Lower leg skin (tissue), 4 donors: ENCODE measurements at regions not wholly inside any gene's neighbourhood (a gene's known extent, or its start where the extent isn't known, plus 50 kb on each side); places are given as distances from the start of the nearest gene placed in this dataset.
A peak's percentile ranks its signal among the peaks of the same experiment; 100 is the strongest.

Experiments
- DNase-seq, 2 donors: peaks; one replicate each; pipeline ENCODE4 v3.0.0-alpha.2; 2019; ENCODE audit warnings: low spot score in 2 of 2
- H3K4me3 ChIP-seq: fragments of 200-600 bp; sonication (generic); 2 replicates; pipeline ENCODE4 v1.5.1; 2017; ENCODE audit warnings: mild to moderate bottlenecking, low read depth; ENCODE audit not compliant: poor library complexity, severe bottlenecking
- POLR2A ChIP-seq, 2 donors: fragments of 450-650 bp; IDR thresholded peaks; one replicate each; pipeline ENCODE4 v1.6.1; 2016 to 2017; ENCODE audit warnings: antibody characterized with exemption in 2 of 2, mild to moderate bottlenecking in 1 of 2, moderate library complexity in 1 of 2
- WGBS, 2 donors: methylation state at CpG; one replicate each; pipeline ENCODE4 v1.1.5; 2018; 5-methylcytosine and 5-hydroxymethylcytosine counted together
- intact Hi-C: fragments of 100-400 bp; cut with DNase I; formaldehyde crosslinking; loops from one replicate; pipeline ENCODE4 v1.15.0; 2023; ENCODE audit warnings: low total_unique reads
- TF ChIP-seq, protein P1 (sequence below), 3 donors: fragments of 450-650 bp; IDR thresholded peaks; one replicate each; pipeline ENCODE4 v1.5.1; 2016; ENCODE audit warnings: antibody characterized with exemption in 3 of 3, mild to moderate bottlenecking in 3 of 3, moderate library complexity in 2 of 3

DNA sequence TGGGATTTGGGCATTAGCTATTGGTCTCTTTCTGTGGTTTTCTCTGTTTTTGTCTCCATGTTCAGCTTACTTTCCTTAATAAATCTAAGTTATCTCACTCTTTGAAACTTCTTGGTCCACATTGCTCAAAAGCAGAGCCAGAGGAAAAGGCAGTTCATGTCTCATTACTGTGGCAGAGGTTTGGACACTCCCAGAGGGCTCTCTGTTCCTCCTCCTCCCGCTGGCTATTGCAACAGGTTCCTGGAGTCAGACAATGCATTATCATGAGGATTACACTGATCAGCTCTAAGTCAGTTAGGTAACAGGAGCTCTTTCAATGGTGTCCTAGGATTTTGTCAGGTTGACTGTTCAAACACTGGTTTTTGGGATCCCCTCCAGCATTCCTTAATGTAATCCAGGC is 298.8 kb downstream of the NDFIP2 start:
- no peak overlapping the region for H3K4me3 ChIP-seq
- WGBS, 2 donors: 18 to 32% methylated on average over 1 of the region's 1 CpG
- intact Hi-C loops: no loop called here
- DNase-seq: peak in 1 of 2 donors; percentile 59
- TF ChIP-seq POLR2A (IDR thresholded peaks at IDR 0.05): no peak
- TF ChIP-seq, protein P1, sequence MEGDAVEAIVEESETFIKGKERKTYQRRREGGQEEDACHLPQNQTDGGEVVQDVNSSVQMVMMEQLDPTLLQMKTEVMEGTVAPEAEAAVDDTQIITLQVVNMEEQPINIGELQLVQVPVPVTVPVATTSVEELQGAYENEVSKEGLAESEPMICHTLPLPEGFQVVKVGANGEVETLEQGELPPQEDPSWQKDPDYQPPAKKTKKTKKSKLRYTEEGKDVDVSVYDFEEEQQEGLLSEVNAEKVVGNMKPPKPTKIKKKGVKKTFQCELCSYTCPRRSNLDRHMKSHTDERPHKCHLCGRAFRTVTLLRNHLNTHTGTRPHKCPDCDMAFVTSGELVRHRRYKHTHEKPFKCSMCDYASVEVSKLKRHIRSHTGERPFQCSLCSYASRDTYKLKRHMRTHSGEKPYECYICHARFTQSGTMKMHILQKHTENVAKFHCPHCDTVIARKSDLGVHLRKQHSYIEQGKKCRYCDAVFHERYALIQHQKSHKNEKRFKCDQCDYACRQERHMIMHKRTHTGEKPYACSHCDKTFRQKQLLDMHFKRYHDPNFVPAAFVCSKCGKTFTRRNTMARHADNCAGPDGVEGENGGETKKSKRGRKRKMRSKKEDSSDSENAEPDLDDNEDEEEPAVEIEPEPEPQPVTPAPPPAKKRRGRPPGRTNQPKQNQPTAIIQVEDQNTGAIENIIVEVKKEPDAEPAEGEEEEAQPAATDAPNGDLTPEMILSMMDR (IDR thresholded peaks at IDR 0.05): no peak

DNA sequence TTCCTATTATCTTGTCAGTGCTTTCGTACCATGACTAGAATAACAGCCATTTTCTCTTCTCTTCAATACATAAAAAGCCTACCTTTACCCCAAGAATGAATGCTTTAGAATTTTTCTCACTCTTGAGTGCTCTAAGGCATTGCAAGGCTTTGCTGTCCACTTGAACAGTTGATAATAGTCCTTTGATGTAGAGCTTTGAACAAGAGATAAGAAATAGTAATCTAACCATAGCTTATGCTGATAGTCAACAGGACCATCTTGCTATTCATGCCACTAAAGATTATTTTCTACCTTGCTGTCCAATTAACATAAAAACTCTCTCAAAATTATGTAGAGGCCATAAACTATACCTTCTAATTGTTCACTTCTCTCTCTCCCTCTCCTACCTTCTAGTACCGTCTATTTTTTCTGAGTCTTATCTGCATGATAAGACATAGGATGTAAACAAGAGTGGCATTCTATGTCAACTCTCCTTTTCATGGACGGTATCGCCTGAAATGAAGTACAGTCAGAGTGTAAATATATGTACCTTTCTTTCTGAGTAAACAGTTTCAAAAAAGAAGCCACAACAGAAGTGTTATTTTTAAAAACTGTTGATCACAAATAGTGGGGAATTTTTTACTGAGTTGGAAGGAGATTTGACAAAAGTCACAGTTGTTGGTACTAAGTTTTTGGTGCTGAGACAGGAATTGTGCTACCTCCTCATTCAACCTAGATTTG is 297.9 kb downstream of the NDFIP2 start:
- no peak overlapping the region for H3K4me3 ChIP-seq
- no peak for DNase-seq
- intact Hi-C loops: no loop called here
- TF ChIP-seq, protein P1 (IDR thresholded peaks at IDR 0.05): no peak
- TF ChIP-seq POLR2A (IDR thresholded peaks at IDR 0.05): no peak
- 91 to 94% methylated on average over 4 of the region's 4 CpGs for WGBS, 2 donors

DNA sequence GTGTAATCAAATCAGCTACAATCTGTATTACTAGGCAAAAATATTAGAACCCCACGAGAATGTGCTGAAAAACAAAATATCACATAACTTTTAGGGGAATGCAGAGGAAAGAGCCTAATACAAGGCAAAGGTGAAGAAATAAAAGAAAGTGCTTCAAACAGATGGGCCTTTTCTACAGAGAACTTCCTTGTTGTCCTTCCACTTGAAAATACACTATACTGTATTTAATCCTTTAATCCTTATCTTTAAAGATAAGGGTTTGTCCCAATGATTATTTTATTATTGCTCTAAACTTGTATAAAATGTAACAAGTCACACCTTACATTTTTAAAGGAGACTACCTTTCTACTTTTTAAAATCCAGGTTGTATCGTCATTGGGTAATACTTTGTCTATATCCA is 296.5 kb downstream of the NDFIP2 start:
- no peak for DNase-seq
- intact Hi-C loops: no loop called here
- 89 to 94% methylated on average over 2 of the region's 2 CpGs for WGBS, 2 donors
- H3K4me3 ChIP-seq: no peak overlapping the region
- TF ChIP-seq, protein P1 (IDR thresholded peaks at IDR 0.05): no peak
- no peak for TF ChIP-seq POLR2A (IDR thresholded peaks at IDR 0.05)

DNA sequence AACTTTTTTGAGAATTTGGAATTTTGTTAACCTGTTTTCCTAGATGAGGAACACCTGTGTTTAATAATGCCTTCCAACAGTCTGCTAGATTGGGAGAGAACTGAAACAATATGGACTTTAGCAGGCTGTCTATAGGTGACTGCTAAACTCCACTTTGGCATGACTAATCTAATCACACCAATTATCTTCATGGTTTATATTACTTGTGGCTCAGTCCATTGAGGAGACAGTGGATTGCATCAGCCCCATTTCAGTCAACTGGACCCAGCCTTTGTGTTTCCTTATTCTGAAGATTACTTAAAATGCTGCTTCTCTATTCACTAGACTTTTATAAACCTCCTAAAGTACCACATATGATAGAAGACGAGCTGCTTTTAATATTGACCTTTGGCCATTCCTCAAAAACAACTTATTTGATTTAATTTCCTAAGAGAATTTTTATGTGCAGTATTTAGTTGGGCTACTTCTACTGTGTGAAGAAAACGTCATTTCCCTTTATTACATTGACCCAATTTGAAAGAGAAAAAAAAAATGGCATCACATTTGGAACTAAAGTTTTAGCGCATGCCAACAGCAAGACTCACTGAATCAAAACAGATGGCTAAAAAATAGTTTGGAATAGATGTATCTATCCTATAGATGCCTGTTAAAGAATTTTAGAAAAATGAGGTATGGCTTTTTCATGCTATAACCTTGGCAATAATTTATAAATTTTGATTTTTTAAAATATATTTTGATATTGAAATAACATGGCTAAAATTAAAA is 295.8 kb downstream of the NDFIP2 start:
- WGBS, 2 donors: 72 to 75% methylated on average over 3 of the region's 3 CpGs
- TF ChIP-seq, protein P1 (IDR thresholded peaks at IDR 0.05): no peak
- no peak for TF ChIP-seq POLR2A (IDR thresholded peaks at IDR 0.05)
- intact Hi-C loops: no loop called here
- no peak overlapping the region for H3K4me3 ChIP-seq
- DNase-seq: no peak

DNA sequence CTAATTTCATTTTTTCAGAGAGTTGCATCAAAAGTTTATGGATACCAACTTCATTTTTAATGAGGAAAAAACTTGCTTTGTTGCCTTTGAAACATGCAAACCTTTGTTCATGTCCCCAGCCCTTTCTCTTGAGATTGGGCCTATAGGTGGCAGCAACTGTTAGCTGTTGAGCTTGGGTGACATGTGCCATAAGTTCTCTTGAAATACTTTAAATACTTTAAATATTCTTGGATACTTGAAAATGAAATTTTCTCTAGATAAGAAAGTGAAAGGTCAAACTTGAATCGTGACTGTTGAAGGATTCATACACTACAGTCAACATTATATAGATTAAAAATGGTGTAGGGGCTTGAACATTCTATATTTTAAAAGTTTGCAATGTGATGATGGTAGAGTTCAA is 294.9 kb downstream of the NDFIP2 start:
- intact Hi-C loops: no loop called here
- no peak for DNase-seq
- TF ChIP-seq, protein P1 (IDR thresholded peaks at IDR 0.05): no peak
- no peak for TF ChIP-seq POLR2A (IDR thresholded peaks at IDR 0.05)
- no peak overlapping the region for H3K4me3 ChIP-seq
- 42 to 43% methylated on average over 1 of the region's 1 CpG for WGBS, 2 donors
